Calu3 (cell line): ENCODE measurements at regions not wholly inside any gene's neighbourhood (a gene's known extent, or its start where the extent isn't known, plus 50 kb on each side); places are given as distances from the start of the nearest gene placed in this dataset.

Experiments used
- BruUV-seq: library from RNA; stranded (reverse); fragments of 400-500 nt; replicated peaks from 2 replicates; lab custom pipeline; 2021; lab: Mats Ljungman, UMichigan
- CTCF ChIA-PET: fragments of 300-600 bp; sonication (Branson Sonifier 250); formaldehyde crosslinking; loops from one replicate; lab custom pipeline; 2022; ENCODE audit warnings: antibody characterized with exemption; lab: Charles Lee
- DNase-seq: peaks from one replicate; pipeline ENCODE4 v3.0.0; 2022
- H3K27ac Mint-ChIP-seq: one replicate; pipeline ENCODE4 v1.8.0; 2022; ENCODE audit warnings: mixed read lengths; ENCODE audit not compliant: unreplicated experiment
- H3K27me3 Mint-ChIP-seq: one replicate; pipeline ENCODE4 v1.8.0; 2022; ENCODE audit warnings: mixed read lengths; ENCODE audit not compliant: unreplicated experiment
- H3K36me3 Mint-ChIP-seq: one replicate; pipeline ENCODE4 v1.8.0; 2022; ENCODE audit warnings: mild to moderate bottlenecking, moderate library complexity, mixed read lengths; ENCODE audit not compliant: insufficient read depth, unreplicated experiment
- H3K4me1 Mint-ChIP-seq: one replicate; pipeline ENCODE4 v1.8.0; 2022; ENCODE audit warnings: mild to moderate bottlenecking, low read depth, mixed read lengths; ENCODE audit not compliant: unreplicated experiment
- H3K4me3 Mint-ChIP-seq: one replicate; pipeline ENCODE4 v1.8.0; 2022; ENCODE audit warnings: mild to moderate bottlenecking, low read depth, moderate library complexity, mixed read lengths; ENCODE audit not compliant: unreplicated experiment
- H3K9me3 Mint-ChIP-seq: one replicate; pipeline ENCODE4 v1.8.0; 2022; ENCODE audit warnings: low read depth, mixed read lengths; ENCODE audit not compliant: unreplicated experiment
- intact Hi-C: fragments of 100-400 bp; cut with micrococcal nuclease; formaldehyde crosslinking; loops from one replicate; pipeline ENCODE4 v1.10.0; 2022; ENCODE audit not compliant: unreplicated experiment
- TF ChIP-seq, protein P1 (sequence below): fragments of 200-600 bp; IDR thresholded peaks from one replicate; pipeline ENCODE4 v1.8.0; 2022; ENCODE audit warnings: antibody characterized with exemption; ENCODE audit not compliant: unreplicated experiment

DNA sequence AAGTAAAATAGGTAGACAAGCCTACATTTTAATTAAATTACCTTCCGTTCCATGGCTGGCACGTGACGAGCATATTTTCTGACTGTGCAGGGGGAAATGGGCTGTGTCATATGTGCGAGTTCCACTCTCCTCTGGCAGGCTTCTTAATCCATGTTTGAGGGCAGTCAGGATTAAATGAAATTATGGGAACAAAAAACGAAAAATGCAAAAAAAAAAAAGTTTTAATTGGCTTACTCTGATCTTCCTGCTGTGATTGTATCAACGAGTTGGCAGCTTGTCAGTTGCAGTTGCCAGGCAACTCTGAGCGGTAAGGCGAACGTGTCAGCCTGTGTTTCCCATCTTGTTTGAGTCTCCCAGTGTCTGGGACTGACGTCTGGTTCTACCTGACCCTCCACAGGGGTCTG is 302.9 kb upstream of the XYLT1 start:
- BruUV-seq = no TSS peak
- TF ChIP-seq, protein P1, sequence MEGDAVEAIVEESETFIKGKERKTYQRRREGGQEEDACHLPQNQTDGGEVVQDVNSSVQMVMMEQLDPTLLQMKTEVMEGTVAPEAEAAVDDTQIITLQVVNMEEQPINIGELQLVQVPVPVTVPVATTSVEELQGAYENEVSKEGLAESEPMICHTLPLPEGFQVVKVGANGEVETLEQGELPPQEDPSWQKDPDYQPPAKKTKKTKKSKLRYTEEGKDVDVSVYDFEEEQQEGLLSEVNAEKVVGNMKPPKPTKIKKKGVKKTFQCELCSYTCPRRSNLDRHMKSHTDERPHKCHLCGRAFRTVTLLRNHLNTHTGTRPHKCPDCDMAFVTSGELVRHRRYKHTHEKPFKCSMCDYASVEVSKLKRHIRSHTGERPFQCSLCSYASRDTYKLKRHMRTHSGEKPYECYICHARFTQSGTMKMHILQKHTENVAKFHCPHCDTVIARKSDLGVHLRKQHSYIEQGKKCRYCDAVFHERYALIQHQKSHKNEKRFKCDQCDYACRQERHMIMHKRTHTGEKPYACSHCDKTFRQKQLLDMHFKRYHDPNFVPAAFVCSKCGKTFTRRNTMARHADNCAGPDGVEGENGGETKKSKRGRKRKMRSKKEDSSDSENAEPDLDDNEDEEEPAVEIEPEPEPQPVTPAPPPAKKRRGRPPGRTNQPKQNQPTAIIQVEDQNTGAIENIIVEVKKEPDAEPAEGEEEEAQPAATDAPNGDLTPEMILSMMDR = no peak
- intact Hi-C loops = no loop called here
- Mint-ChIP-seq H3K27me3 (no peaks in the 10 kb centered on the region), H3K27ac (no peak overlapping the region), H3K4me3 (no peak overlapping the region), H3K36me3 (no peaks in the 10 kb centered on the region), H3K4me1 (no peaks in the 10 kb centered on the region), H3K9me3 (peaks cover 27% of the 10 kb centered on the region)
- no peak for DNase-seq
- CTCF ChIA-PET = interaction anchor here (1.0 kb wide), 1 partner anchor 8 kb away, joined by 5 read pairs; no protein-coding TSS in a partner anchor

DNA sequence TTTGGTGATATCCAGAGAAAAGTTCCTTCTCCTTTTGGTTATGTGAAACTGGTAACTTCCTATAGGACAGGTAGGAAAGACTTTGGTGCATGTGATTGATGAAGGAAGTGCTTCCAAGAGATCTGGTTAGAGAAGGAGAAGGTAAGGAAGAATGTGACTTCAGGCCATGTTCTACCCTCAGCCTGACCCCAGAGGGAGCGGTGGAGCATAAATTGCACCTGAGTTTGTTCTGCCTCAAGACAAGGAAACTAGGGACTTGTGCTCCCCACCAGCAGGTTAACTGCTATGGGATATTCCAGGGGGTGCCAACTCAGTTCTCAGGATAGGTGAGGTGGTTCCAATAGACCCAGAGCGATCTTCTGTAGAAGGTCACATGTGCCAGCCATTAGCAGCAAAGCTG is 299.3 kb upstream of the XYLT1 start:
- no peaks in the 10 kb centered on the region for H3K4me1 Mint-ChIP-seq
- intact Hi-C loops = no loop called here
- TF ChIP-seq, protein P1 = no peak
- CTCF ChIA-PET = no interaction called here
- no peaks in the 10 kb centered on the region for H3K27me3 Mint-ChIP-seq
- H3K4me3 Mint-ChIP-seq = no peak overlapping the region
- no peak overlapping the region for H3K27ac Mint-ChIP-seq
- H3K36me3 Mint-ChIP-seq = no peaks in the 10 kb centered on the region
- no TSS peak for BruUV-seq
- peaks cover 13% of the 10 kb centered on the region for H3K9me3 Mint-ChIP-seq
- no peak for DNase-seq

DNA sequence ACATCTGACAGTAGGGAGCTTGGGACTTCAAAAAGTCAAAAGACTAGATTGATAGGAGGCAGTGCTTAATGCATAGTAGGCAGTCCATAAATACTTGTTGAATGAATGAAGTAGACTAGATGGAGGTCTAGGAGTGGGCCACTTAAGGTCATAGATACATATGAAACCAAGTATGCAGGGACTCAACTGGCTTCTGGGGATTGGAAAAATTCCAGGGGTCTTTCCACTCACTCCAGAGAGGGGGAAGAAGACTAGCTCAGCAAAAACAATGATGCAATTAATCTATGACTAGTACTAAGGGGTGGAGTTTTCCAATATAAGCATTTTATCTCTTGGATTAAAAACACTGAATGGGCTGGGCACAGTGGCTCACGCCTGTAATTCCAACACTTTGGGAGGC is 298.3 kb upstream of the XYLT1 start:
- Mint-ChIP-seq H3K27ac (no peak overlapping the region), H3K4me1 (no peaks in the 10 kb centered on the region), H3K4me3 (no peak overlapping the region), H3K27me3 (no peaks in the 10 kb centered on the region), H3K36me3 (no peaks in the 10 kb centered on the region), H3K9me3 (peaks cover 13% of the 10 kb centered on the region)
- BruUV-seq = no TSS peak
- intact Hi-C loops = no loop called here
- no peak for DNase-seq
- TF ChIP-seq, protein P1 = no peak
- CTCF ChIA-PET = no interaction called here

DNA sequence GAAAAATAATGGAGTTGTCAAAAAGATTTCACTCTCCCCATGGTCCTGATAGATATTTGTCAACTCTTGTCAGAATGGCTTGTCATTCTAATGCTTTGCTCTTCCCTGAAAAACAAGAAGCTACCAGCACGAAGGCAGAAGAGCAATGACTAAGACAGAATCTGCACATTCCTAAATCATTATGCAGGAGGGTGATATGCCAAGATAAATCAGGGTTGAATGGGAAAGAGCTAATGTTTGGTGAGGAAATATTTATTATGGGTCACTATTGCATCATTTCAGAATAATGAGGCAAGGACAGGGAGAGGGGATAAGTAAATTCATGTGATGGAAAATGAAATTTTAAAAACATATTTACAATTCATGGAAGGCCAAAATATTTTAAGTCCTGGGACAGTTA is 297.5 kb upstream of the XYLT1 start:
- peaks cover 13% of the 10 kb centered on the region for H3K9me3 Mint-ChIP-seq
- no peaks in the 10 kb centered on the region for H3K4me1 Mint-ChIP-seq
- CTCF ChIA-PET = no interaction called here
- TF ChIP-seq, protein P1 = no peak
- intact Hi-C loops = no loop called here
- no peak overlapping the region for H3K4me3 Mint-ChIP-seq
- H3K27ac Mint-ChIP-seq = no peak overlapping the region
- no peaks in the 10 kb centered on the region for H3K36me3 Mint-ChIP-seq
- no peaks in the 10 kb centered on the region for H3K27me3 Mint-ChIP-seq
- no TSS peak for BruUV-seq
- no peak for DNase-seq
